Mesothelial cell of epicardium (in vitro differentiated cells): ENCODE measurements at regions not wholly inside any gene's neighbourhood (a gene's known extent, or its start where the extent isn't known, plus 50 kb on each side); places are given as distances from the start of the nearest gene placed in this dataset.
"Not testable (repeated sequence)": the region's sequence is repeated elsewhere in the genome, so short reads cannot be mapped to it uniquely, and the experiment has no call there.

Experiments
- DNase-seq, 2 experiments: peaks; one replicate each; pipeline ENCODE4 v3.0.0; 2021; ENCODE audit warnings: low spot score in 2 of 2; ENCODE audit not compliant: unreplicated experiment in 2 of 2
- H3K27ac Mint-ChIP-seq: 2 replicates; pipeline ENCODE4 v1.8.0; 2021; ENCODE audit warnings: mixed read lengths
- H3K27me3 Mint-ChIP-seq: 2 replicates; pipeline ENCODE4 v1.8.0; 2021; ENCODE audit warnings: low read depth, mixed read lengths
- H3K36me3 Mint-ChIP-seq: 2 replicates; pipeline ENCODE4 v1.8.0; 2021; ENCODE audit warnings: mixed read lengths
- H3K4me1 Mint-ChIP-seq: 2 replicates; pipeline ENCODE4 v1.8.0; 2021; ENCODE audit warnings: mixed read lengths
- H3K4me3 Mint-ChIP-seq: 2 replicates; pipeline ENCODE4 v1.8.0; 2021; ENCODE audit warnings: mild to moderate bottlenecking, moderate library complexity, mixed read lengths
- H3K9me3 Mint-ChIP-seq: 2 replicates; pipeline ENCODE4 v1.8.0; 2021; ENCODE audit warnings: mixed read lengths
- TF ChIP-seq, protein P1 (sequence below): fragments of 200-600 bp; sonication (generic); IDR thresholded peaks from one replicate; pipeline ENCODE4 v1.5.0; 2021; ENCODE audit warnings: antibody characterized with exemption; ENCODE audit not compliant: unreplicated experiment

- no peaks in the 10 kb centered on the region for H3K9me3 Mint-ChIP-seq
- peaks cover 12% of the 10 kb centered on the region for H3K4me1 Mint-ChIP-seq
- DNase-seq = no peak
- peaks cover 12% of the 10 kb centered on the region for H3K27me3 Mint-ChIP-seq
- H3K36me3 Mint-ChIP-seq = no peaks in the 10 kb centered on the region
- no peak overlapping the region for H3K27ac Mint-ChIP-seq
- TF ChIP-seq, protein P1, sequence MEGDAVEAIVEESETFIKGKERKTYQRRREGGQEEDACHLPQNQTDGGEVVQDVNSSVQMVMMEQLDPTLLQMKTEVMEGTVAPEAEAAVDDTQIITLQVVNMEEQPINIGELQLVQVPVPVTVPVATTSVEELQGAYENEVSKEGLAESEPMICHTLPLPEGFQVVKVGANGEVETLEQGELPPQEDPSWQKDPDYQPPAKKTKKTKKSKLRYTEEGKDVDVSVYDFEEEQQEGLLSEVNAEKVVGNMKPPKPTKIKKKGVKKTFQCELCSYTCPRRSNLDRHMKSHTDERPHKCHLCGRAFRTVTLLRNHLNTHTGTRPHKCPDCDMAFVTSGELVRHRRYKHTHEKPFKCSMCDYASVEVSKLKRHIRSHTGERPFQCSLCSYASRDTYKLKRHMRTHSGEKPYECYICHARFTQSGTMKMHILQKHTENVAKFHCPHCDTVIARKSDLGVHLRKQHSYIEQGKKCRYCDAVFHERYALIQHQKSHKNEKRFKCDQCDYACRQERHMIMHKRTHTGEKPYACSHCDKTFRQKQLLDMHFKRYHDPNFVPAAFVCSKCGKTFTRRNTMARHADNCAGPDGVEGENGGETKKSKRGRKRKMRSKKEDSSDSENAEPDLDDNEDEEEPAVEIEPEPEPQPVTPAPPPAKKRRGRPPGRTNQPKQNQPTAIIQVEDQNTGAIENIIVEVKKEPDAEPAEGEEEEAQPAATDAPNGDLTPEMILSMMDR = no peak
- H3K4me3 Mint-ChIP-seq = no peak overlapping the region
These were observed 204.3 kb downstream of the SOX2 start for GRCh38 chr3:181916013-181916412.

- Mint-ChIP-seq H3K9me3 (no peaks in the 10 kb centered on the region), H3K4me1 (peaks cover 12% of the 10 kb centered on the region), H3K27ac (no peak overlapping the region), H3K27me3 (peaks cover 15% of the 10 kb centered on the region), H3K36me3 (no peaks in the 10 kb centered on the region), H3K4me3 (no peak overlapping the region)
- TF ChIP-seq, protein P1 = no peak
- no peak for DNase-seq
These were observed 205.3 kb downstream of the SOX2 start for GRCh38 chr3:181917027-181917426.

DNA sequence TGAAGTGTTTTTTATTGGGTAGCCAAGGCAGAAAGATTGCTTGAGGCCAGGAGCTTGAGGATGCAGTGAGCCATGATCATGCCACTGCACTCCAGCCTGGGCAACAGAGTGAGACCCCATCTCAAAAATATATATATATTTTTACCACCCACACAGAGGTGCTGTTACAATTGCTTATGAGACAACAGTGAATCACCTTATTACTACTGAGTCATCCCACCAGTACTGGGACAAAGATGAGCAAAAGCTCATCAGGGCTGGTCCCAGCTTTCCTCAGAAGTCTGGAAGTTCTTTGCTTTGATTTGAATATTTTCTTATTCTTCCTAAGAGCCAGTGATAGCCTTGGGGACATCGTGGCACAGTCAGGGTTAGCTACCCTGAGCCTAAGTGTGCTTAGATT, 207.7 kb downstream of the SOX2 start:
- no peaks in the 10 kb centered on the region for H3K36me3 Mint-ChIP-seq
- no peak overlapping the region for H3K27ac Mint-ChIP-seq
- H3K4me3 Mint-ChIP-seq = no peak overlapping the region
- TF ChIP-seq, protein P1 = no peak
- H3K9me3 Mint-ChIP-seq = no peaks in the 10 kb centered on the region
- H3K4me1 Mint-ChIP-seq = peaks cover 12% of the 10 kb centered on the region
- peaks cover 21% of the 10 kb centered on the region for H3K27me3 Mint-ChIP-seq
- no peak for DNase-seq

DNA sequence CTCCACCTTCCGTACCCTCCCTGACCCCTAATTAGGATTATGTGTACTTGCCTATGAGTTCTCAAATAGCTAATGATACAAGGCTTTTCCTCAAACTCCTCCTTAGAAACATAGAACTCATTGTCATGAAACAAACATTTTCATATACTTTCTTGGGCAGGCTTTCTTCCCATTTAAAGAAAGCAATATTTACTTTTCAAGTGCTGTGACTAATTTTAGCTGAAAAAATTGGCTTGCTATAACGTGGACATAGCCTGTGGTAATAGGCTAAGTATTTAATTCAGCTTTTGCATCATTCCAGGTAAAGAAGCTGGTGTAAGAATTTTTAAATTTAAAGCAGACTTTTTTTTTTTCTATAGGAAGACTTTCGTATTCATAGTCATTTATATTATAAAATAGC, 208.7 kb downstream of the SOX2 start:
- peaks cover 12% of the 10 kb centered on the region for H3K4me1 Mint-ChIP-seq

GRCh38 chr3:181921220-181921619, 209.5 kb downstream of the SOX2 start:
- TF ChIP-seq, protein P1 = no peak
- DNase-seq = no peak
- Mint-ChIP-seq H3K4me3 (no peak overlapping the region), H3K27ac (no peak overlapping the region), H3K4me1 (peaks cover 8% of the 10 kb centered on the region), H3K9me3 (no peaks in the 10 kb centered on the region), H3K36me3 (no peaks in the 10 kb centered on the region), H3K27me3 (peaks cover 18% of the 10 kb centered on the region)

More for the DNA sequence above, 208.7 kb downstream of the SOX2 start:
- Mint-ChIP-seq H3K27ac (no peak overlapping the region), H3K27me3 (peaks cover 18% of the 10 kb centered on the region), H3K9me3 (no peaks in the 10 kb centered on the region), H3K36me3 (no peaks in the 10 kb centered on the region), H3K4me3 (no peak overlapping the region)
- TF ChIP-seq, protein P1 = no peak
- DNase-seq = no peak

DNA sequence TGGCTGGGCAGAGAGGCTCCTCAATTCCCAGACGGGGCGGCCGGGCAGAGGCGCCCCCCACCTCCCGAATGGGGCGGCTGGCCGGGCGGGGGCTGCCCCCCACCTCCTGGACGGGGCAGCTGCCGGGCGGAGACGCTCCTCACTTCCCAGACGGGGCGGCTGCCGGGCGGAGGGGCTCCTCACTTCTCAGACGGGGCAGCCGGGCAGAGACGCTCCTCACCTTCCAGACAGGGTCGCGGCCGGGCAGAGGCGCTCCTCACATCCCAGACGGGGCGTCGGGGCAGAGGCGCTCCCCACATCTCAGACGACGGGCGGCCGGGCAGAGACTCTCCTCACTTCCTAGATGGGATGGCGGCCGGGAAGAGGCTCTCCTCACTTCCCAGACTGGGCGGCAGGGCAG, 214.1 kb downstream of the SOX2 start:
- not testable (repeated sequence) for H3K36me3 Mint-ChIP-seq, DNase-seq, H3K27ac Mint-ChIP-seq, H3K4me3 Mint-ChIP-seq, H3K4me1 Mint-ChIP-seq
- peaks cover 11% of the 10 kb centered on the region for H3K27me3 Mint-ChIP-seq
- peaks cover 17% of the 10 kb centered on the region for H3K9me3 Mint-ChIP-seq
